ENCODE measurements at regions not wholly inside any gene's neighbourhood (a gene's known extent, or its start where the extent isn't known, plus 50 kb on each side); places are given as distances from the start of the nearest gene placed in this dataset.

DNA sequence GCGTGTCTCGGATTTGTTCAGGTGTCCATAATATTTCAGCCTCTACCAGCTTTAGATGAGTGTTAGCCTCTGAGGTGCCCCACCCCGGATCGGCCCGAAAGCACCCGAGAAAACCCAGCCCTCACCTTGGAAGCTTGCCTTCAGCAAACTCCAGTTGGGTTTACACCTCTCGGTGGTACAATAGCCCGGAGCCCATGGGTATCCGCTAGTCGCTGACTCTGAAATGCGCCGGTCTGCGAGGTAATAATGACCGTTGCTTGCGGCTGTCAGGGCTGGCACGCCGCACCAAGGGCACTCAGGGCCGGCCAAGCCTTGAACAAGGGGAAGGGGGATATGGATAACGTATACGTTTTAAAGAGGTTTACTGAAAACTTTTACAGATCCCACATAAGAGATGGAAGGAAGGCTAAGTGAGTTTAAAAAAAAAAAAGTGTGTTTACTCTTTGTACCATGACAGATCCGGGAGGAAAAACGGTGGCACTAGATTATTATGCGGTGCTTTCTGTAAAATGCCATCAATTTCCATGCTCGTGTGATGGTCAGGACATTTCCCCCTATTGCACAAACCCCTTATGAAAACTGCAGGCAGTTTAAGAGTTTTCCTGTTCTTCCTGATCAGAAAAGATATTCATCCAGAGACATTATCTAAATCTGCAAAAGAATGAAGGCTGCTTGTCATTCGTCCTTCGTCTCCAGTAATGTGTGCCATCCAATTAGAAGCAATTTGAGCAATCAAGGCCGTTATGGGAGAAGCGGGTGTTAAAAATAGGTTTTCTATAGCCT lies 124.2 kb downstream of the TMEM161B start:
- WGBS (ENCODE audit: insufficient coverage, low lambda C conversion rate), result 0% methylated on average over 1 of the region's 28 CpGs
- Histone ChIP-seq H3K9me3 (ENCODE audit: control insufficient read depth, low read depth, low read length) (peaks cover 2% of the 10 kb centered on the region), H3K27ac (ENCODE audit: low read length) (no peak overlapping the region), H3K4me1 (ENCODE audit: control insufficient read depth, insufficient read depth, low read length) (peaks cover 31% of the 10 kb centered on the region), H3K4me3 (ENCODE audit: low read length) (no peak overlapping the region), H3K27me3 (ENCODE audit: control insufficient read depth, insufficient read depth, low read length) (peaks cover 61% of the 10 kb centered on the region), H3K36me3 (ENCODE audit: control insufficient read depth, insufficient read depth, low read length) (no peaks in the 10 kb centered on the region)
- peak in 1 of 2 donors; percentile 35 for DNase-seq

DNA sequence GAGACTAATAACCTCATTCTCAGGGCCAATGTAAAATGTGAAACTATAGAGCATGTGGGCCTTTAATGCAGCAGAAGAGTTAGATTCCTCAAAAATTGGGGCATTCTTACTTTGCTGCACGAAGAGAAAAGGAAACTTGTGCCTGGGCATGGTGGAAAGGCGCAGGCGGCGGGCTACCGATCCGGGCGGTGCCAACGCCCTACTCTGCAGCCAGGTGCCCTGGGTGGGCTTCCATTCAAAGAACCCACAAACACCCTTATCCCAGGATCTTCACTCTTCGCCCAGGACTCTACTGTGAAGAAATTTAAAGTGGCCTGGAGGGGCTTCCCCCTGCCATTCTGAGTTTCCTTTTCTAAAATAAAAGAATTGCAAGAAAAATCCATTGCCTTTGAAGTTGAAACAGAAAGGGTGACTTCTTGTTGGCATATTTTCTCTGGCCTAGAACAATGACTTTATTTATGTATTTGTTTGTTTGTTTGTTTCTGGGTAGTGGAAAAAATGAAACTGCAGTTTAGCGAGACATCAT lies 124.9 kb downstream of the TMEM161B start:
- Histone ChIP-seq H3K27me3 (ENCODE audit: control insufficient read depth, insufficient read depth, low read length) (peaks cover 62% of the 10 kb centered on the region), H3K4me3 (ENCODE audit: low read length) (no peak overlapping the region), H3K27ac (ENCODE audit: low read length) (no peak overlapping the region), H3K36me3 (ENCODE audit: control insufficient read depth, insufficient read depth, low read length) (no peaks in the 10 kb centered on the region), H3K4me1 (ENCODE audit: control insufficient read depth, insufficient read depth, low read length) (peaks cover 31% of the 10 kb centered on the region), H3K9me3 (ENCODE audit: control insufficient read depth, low read depth, low read length) (peaks cover 2% of the 10 kb centered on the region)
- DNase-seq, result no peak
- no CpG with 5 or more reads among the region's 10 CpGs for WGBS (ENCODE audit: insufficient coverage, low lambda C conversion rate)

DNA sequence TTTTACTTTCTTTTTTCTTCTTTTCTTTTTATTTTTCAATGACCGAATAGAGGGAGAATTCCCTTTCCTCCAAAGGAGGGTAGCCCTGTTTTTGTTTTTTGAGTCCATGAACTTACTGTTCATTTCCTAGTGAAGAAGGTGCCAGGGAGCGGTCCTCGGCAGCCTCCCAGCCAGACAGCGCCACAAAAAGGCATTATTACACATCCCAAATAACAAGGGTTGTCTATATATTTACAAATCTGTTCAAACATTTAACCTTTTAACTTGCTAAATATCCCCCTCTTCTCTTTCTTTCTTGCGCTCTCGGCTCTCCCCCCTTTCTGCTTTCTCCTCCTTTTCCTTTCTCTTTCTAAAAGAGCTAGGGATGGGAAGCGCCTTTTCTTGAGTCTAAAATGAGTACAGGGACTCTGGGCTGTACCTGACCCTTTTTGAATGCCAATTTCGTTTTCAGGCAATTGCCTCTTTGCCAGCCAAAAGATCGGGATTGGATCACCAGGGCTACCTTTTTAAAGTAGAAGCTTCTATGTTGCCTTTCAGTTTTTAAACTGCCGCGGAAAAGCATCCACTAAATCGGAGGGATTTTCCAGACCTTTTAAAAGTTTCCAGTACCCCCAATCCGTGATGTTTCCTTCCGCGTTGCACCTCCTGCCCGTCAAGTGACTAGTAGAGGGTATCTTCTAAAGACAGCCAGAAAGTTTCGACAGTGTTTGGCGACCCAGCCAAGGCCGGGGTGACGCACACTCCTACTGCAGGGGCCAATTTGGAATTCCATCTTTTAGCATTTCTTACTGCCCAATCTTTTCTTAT lies 125.6 kb downstream of the TMEM161B start:
- no peaks in the 10 kb centered on the region for H3K36me3 ChIP-seq (ENCODE audit: control insufficient read depth, insufficient read depth, low read length)
- peaks cover 62% of the 10 kb centered on the region for H3K27me3 ChIP-seq (ENCODE audit: control insufficient read depth, insufficient read depth, low read length)
- DNase-seq, result peak in 1 of 2 donors; percentile 49
- H3K4me1 ChIP-seq (ENCODE audit: control insufficient read depth, insufficient read depth, low read length), result peaks cover 31% of the 10 kb centered on the region
- H3K27ac ChIP-seq (ENCODE audit: low read length), result no peak overlapping the region
- H3K4me3 ChIP-seq (ENCODE audit: low read length), result no peak overlapping the region
- H3K9me3 ChIP-seq (ENCODE audit: control insufficient read depth, low read depth, low read length), result peaks cover 2% of the 10 kb centered on the region
- 4% methylated on average over 6 of the region's 20 CpGs for WGBS (ENCODE audit: insufficient coverage, low lambda C conversion rate)

DNA sequence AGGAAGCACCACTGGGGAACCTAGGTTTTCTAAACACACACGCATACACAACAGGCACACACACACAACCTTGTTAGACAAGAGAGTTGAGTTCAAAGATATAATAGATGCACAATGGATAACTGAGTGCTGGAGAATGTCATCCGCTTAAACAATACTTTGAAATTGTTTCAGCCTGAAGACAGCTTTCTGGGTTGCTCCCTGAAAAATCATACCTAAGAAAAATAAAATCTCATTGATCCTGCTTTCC lies 126.1 kb downstream of the TMEM161B start:
- H3K27ac ChIP-seq (ENCODE audit: low read length), result no peak overlapping the region
- H3K36me3 ChIP-seq (ENCODE audit: control insufficient read depth, insufficient read depth, low read length), result no peaks in the 10 kb centered on the region
- no peak for DNase-seq
- peaks cover 2% of the 10 kb centered on the region for H3K9me3 ChIP-seq (ENCODE audit: control insufficient read depth, low read depth, low read length)
- H3K4me3 ChIP-seq (ENCODE audit: low read length), result peak overlapping the region; percentile 29
- H3K4me1 ChIP-seq (ENCODE audit: control insufficient read depth, insufficient read depth, low read length), result peaks cover 31% of the 10 kb centered on the region
- H3K27me3 ChIP-seq (ENCODE audit: control insufficient read depth, insufficient read depth, low read length), result peaks cover 62% of the 10 kb centered on the region
- no CpG with 5 or more reads among the region's 2 CpGs for WGBS (ENCODE audit: insufficient coverage, low lambda C conversion rate)

DNA sequence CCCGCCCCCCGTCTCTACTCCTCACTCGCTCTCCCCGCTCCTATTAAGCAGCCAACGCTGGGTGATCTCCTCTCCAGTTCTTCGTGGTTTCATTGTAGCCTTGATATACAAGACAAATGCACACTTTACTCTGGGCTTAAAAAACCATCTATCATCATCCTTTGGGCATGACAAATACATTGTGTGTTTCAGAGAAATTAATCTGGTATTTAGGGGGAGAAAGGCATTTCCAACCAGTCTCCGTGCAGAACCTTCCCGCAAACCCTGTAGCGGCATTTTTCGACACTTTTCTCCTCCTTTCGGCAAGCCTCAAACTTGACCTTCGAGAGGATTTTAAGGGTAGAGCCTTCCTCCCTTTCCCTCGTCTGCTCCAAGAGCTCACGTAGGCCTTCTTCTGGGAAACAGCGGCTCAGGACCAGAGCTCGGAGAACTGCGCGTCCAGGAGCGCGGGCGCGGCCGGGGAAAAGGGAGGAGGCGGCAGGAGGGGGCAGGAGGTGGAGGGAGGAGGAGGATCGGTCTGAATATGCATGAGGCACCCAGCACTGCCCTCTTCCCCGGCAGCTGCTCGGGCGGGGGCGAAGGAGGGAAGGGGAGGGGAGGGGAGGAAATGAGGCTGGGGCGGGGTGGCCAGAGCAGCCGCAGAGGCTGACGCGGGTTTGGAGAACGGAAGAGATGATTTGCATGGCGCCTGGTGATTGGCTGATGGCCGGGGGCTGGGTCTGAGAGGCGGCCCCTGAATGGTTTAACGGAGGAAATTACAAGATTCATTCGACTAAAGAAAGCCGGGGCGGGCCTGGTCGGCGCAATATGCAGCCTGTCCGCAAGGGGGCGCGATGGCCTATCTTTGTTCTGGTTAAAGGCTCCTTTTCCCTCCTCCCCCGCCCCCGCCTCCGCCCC lies 127.5 kb downstream of the TMEM161B start:
- Histone ChIP-seq H3K27me3 (ENCODE audit: control insufficient read depth, insufficient read depth, low read length) (peaks cover 60% of the 10 kb centered on the region), H3K27ac (ENCODE audit: low read length) (no peak overlapping the region), H3K9me3 (ENCODE audit: control insufficient read depth, low read depth, low read length) (peaks cover 2% of the 10 kb centered on the region), H3K36me3 (ENCODE audit: control insufficient read depth, insufficient read depth, low read length) (no peaks in the 10 kb centered on the region), H3K4me1 (ENCODE audit: control insufficient read depth, insufficient read depth, low read length) (peaks cover 31% of the 10 kb centered on the region), H3K4me3 (ENCODE audit: low read length) (peak overlapping the region; percentile 48)
- peak; percentile 97 to 98 for DNase-seq
- 5% methylated on average over 4 of the region's 49 CpGs for WGBS (ENCODE audit: insufficient coverage, low lambda C conversion rate)

DNA sequence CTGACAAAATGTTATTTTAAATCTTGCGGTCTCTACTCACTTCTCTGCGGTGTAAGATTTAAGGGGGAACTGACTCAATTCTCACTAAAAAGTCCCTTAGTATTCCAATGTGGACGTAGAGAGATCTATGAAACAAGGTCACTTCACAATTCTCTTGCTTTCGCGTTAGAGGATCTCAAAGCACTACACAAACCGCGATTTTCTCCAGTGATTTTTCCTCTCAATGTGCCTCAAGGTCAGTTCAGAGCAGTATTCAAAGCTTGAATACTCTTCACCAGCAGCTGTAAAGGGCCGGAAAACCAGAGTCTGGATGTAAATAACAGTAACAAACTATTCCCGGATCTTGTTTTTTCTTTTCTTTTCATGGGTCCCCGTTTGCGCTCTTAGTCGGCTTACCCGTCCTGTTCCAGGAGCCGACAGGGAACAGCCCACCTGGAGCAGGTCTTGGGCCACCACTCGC lies 128.2 kb downstream of the TMEM161B start:
- Histone ChIP-seq H3K4me3 (ENCODE audit: low read length) (peak overlapping the region; percentile 48), H3K27me3 (ENCODE audit: control insufficient read depth, insufficient read depth, low read length) (peaks cover 55% of the 10 kb centered on the region), H3K9me3 (ENCODE audit: control insufficient read depth, low read depth, low read length) (peaks cover 2% of the 10 kb centered on the region), H3K36me3 (ENCODE audit: control insufficient read depth, insufficient read depth, low read length) (no peaks in the 10 kb centered on the region), H3K27ac (ENCODE audit: low read length) (no peak overlapping the region), H3K4me1 (ENCODE audit: control insufficient read depth, insufficient read depth, low read length) (peaks cover 30% of the 10 kb centered on the region)
- 4% methylated on average over 4 of the region's 15 CpGs for WGBS (ENCODE audit: insufficient coverage, low lambda C conversion rate)
- DNase-seq, result no peak

DNA sequence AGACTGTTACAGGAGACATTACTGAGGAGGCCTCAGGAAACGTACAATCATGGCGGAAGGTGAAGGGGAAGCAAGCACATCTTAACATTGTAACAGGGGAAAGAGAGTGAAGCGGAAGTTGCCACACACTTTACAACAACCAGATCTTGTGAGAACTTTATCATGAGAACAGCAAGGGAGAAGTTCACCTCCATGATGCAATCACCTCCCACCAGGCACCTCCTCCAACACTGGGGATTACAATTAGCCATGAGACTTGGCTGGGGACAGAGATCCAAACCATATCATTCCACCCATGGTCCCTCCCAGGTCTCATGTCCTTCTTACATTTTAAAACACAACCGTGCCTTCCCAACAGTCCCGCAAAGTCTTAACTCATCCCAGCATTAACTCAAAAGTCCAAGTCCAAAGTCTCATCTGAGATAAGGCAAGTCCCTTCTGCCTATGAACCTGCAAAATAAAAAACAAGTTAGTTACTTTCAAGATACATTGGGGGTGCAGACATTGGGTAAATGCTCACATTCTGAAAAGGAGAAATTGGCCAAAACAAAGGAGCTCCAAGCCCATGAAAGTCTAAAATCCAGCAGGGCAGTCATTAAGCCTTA lies 138.3 kb downstream of the TMEM161B start:
- no peaks in the 10 kb centered on the region for H3K9me3 ChIP-seq (ENCODE audit: control insufficient read depth, low read depth, low read length)
- H3K27ac ChIP-seq (ENCODE audit: low read length), result peak overlapping the region; percentile 5
- H3K4me1 ChIP-seq (ENCODE audit: control insufficient read depth, insufficient read depth, low read length), result peaks cover 4% of the 10 kb centered on the region
- 80% methylated on average over 1 of the region's 5 CpGs for WGBS (ENCODE audit: insufficient coverage, low lambda C conversion rate)
- no peaks in the 10 kb centered on the region for H3K27me3 ChIP-seq (ENCODE audit: control insufficient read depth, insufficient read depth, low read length)
- no peak overlapping the region for H3K4me3 ChIP-seq (ENCODE audit: low read length)
- DNase-seq, result peak; percentile 54 to 76
- no peaks in the 10 kb centered on the region for H3K36me3 ChIP-seq (ENCODE audit: control insufficient read depth, insufficient read depth, low read length)

DNA sequence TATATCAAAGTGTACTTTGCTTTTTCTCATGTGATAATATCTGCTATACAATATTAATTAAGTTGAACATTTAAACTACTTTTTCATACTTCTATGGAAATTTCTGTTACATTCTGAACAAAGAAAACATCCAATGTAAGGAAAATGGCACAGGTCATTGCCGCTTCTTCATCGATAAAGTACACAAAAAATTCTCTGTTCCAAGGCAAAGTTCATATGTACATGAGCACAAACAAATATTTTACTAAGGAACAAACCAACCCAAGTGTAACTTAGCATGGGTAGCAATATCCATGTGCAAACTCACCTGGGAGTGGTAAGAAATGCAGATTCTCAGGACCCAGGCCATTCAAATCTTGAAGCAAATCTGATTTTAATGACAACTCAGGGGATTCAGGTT lies 139.8 kb downstream of the TMEM161B start:
- no CpG with 5 or more reads among the region's 2 CpGs for WGBS (ENCODE audit: insufficient coverage, low lambda C conversion rate)
- Histone ChIP-seq H3K27me3 (ENCODE audit: control insufficient read depth, insufficient read depth, low read length) (no peaks in the 10 kb centered on the region), H3K4me1 (ENCODE audit: control insufficient read depth, insufficient read depth, low read length) (peaks cover 4% of the 10 kb centered on the region), H3K9me3 (ENCODE audit: control insufficient read depth, low read depth, low read length) (no peaks in the 10 kb centered on the region), H3K27ac (ENCODE audit: low read length) (no peak overlapping the region), H3K36me3 (ENCODE audit: control insufficient read depth, insufficient read depth, low read length) (no peaks in the 10 kb centered on the region), H3K4me3 (ENCODE audit: low read length) (no peak overlapping the region)
- DNase-seq, result no peak

DNA sequence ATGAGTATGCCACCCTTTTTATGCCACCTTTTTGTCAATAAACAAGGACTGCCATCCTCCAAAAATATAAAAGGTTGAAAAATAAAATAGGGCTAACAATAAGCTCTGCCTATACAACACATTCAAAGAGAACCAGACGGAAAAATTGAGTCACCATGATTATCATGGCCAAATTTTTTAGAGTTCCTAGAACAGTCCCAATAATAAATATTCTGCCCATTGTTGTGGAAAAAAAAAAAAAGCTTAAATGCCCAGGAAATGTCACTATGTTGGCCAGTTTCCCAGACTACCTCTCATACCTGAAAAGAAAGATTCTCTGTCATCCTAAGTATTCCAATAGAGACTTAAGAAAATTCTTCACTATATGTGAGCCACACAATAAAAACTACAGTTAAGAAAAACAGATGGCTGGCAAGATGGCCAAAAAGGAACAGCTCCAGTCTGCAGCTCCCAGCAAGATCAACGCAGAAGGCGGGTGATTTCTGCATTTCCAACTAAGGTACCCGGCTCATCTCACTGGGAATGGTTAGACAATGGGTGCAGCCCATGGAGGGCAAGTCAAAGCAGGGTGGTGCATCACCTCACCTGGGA lies 149.0 kb downstream of the TMEM161B start:
- H3K27me3 ChIP-seq (ENCODE audit: control insufficient read depth, insufficient read depth, low read length), result peaks cover 5% of the 10 kb centered on the region
- H3K27ac ChIP-seq (ENCODE audit: low read length), result no peak overlapping the region
- H3K4me1 ChIP-seq (ENCODE audit: control insufficient read depth, insufficient read depth, low read length), result no peaks in the 10 kb centered on the region
- H3K36me3 ChIP-seq (ENCODE audit: control insufficient read depth, insufficient read depth, low read length), result no peaks in the 10 kb centered on the region
- no peak overlapping the region for H3K4me3 ChIP-seq (ENCODE audit: low read length)
- no peak for DNase-seq
- 100% methylated on average over 1 of the region's 4 CpGs for WGBS (ENCODE audit: insufficient coverage, low lambda C conversion rate)
- H3K9me3 ChIP-seq (ENCODE audit: control insufficient read depth, low read depth, low read length), result no peaks in the 10 kb centered on the region
